GM19468 (cell line): ENCODE measurements at regions not wholly inside any gene's neighbourhood (a gene's known extent, or its start where the extent isn't known, plus 50 kb on each side); places are given as distances from the start of the nearest gene placed in this dataset.
A peak's percentile ranks its signal among the peaks of the same experiment; 100 is the strongest.
"Not testable (repeated sequence)": the region's sequence is repeated elsewhere in the genome, so short reads cannot be mapped to it uniquely, and the experiment has no call there.

Source experiments
- ATAC-seq: cut with Tn5 transposase; IDR thresholded peaks from one replicate; pipeline ENCODE4 v1.9.1; 2021; ENCODE audit warnings: mild to moderate bottlenecking, moderate library complexity, moderate number of reproducible peaks; ENCODE audit not compliant: unreplicated experiment; ENCODE audit errors: extremely low read depth

GRCh38 chr2:215889240-215889969 is 123.9 kb downstream of the MREG start:
- ATAC-seq: not testable (repeated sequence)

- no peak for ATAC-seq
Measured at GRCh38 chr2:215888680-215889079, 124.7 kb downstream of the MREG start.

- no peak for ATAC-seq
Measured at GRCh38 chr2:215887303-215887702, 126.0 kb downstream of the MREG start.

GRCh38 chr2:215886022-215886421 is 127.3 kb downstream of the MREG start:
- no peak for ATAC-seq

GRCh38 chr2:215885536-215885935 is 127.8 kb downstream of the MREG start:
- no peak for ATAC-seq

- no peak for ATAC-seq
Measured at GRCh38 chr2:215884451-215885087, 128.8 kb downstream of the MREG start.

- ATAC-seq: peak; percentile 22
Measured at GRCh38 chr2:215883799-215884198, 129.6 kb downstream of the MREG start.

- ATAC-seq: no peak
Measured at GRCh38 chr2:215882689-215883088, 130.7 kb downstream of the MREG start.

GRCh38 chr2:215881582-215881981 is 131.8 kb downstream of the MREG start:
- ATAC-seq: no peak

GRCh38 chr2:215880970-215881369 is 132.4 kb downstream of the MREG start:
- ATAC-seq: peak; percentile 26

- no peak for ATAC-seq
Measured at GRCh38 chr2:215879977-215880940, 133.1 kb downstream of the MREG start.

- no peak for ATAC-seq
Measured at GRCh38 chr2:215879331-215879730, 134.0 kb downstream of the MREG start.

- no peak for ATAC-seq
Measured at GRCh38 chr2:215878476-215879063, 134.8 kb downstream of the MREG start.

GRCh38 chr2:215876937-215877238 is 136.5 kb downstream of the MREG start:
- ATAC-seq: no peak

- ATAC-seq: no peak
Measured at GRCh38 chr2:215876139-215876936, 137.0 kb downstream of the MREG start.

GRCh38 chr2:215874418-215874817 is 138.9 kb downstream of the MREG start:
- no peak for ATAC-seq

GRCh38 chr2:215870986-215871385 is 142.4 kb downstream of the MREG start:
- ATAC-seq: no peak

- no peak for ATAC-seq
Measured at GRCh38 chr2:215870088-215870490, 143.3 kb downstream of the MREG start.

- ATAC-seq: no peak
Measured at GRCh38 chr2:215868846-215869543, 144.4 kb downstream of the MREG start.
